ENCODE measurements at regions not wholly inside any gene's neighbourhood (a gene's known extent, or its start where the extent isn't known, plus 50 kb on each side); places are given as distances from the start of the nearest gene placed in this dataset.

DNA sequence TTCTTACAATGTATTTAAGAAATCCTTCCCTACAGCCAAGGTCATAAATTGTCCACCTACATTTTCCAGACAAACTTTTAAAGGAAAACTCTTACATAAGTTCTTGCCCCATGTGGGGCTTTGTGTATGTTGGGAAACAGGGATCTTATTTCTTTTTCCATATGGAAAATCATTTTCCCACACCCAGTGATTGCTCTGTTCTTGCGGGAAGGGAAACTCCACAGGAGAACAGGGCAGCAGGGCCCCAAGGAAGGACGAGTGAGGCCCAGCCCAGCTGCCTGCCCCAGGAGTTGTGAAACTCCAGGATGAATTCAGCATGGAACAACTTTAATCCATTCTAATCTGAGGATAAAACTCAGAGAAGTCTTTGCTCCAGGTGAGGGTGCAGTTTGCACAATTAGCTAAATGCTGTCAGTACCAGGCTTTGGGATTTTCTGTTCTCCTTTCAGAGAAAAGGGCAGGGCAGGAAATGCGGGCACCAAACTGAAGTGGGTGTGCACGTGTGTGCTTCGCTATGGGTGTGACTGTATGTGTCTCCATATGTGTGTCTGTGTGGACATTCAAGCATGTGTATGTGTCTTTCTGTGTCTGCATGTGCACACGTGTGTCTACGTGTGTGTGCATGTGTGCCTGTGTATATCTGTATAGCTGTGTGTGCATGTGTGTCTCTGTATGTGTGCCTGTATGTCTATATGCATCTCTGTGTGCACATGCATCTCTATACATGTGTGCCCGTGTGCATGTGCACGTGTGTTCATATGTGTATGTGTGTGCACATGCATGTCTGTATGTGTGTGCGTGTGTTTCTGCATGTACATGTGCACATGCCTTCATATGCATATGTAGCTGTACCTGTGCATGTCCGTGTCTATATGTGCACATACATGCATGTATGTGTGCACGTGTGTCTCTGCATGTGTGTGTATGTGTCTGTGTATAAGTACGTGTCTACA is 102.0 kb upstream of the FAM20C start (continued):
- no peak for TF ChIP-seq SUZ12 (IDR thresholded peaks at IDR 0.05; ENCODE audit: low read length)
- TF ChIP-seq, protein P1, sequence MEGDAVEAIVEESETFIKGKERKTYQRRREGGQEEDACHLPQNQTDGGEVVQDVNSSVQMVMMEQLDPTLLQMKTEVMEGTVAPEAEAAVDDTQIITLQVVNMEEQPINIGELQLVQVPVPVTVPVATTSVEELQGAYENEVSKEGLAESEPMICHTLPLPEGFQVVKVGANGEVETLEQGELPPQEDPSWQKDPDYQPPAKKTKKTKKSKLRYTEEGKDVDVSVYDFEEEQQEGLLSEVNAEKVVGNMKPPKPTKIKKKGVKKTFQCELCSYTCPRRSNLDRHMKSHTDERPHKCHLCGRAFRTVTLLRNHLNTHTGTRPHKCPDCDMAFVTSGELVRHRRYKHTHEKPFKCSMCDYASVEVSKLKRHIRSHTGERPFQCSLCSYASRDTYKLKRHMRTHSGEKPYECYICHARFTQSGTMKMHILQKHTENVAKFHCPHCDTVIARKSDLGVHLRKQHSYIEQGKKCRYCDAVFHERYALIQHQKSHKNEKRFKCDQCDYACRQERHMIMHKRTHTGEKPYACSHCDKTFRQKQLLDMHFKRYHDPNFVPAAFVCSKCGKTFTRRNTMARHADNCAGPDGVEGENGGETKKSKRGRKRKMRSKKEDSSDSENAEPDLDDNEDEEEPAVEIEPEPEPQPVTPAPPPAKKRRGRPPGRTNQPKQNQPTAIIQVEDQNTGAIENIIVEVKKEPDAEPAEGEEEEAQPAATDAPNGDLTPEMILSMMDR (IDR thresholded peaks at IDR 0.05; ENCODE audit: control extremely low read depth in 1 of 3, insufficient read depth in 1 of 3, low read depth in 1 of 3, low read length in 3 of 3) = no peak

All from H1 (cell line).